Activated B cell treated with CpG ODN at 0.5 μM for 24 hours (primary cell): ENCODE measurements at regions not wholly inside any gene's neighbourhood (a gene's known extent, or its start where the extent isn't known, plus 50 kb on each side); places are given as distances from the start of the nearest gene placed in this dataset.

Experiments used
- ATAC-seq: fragments of 200-7000 bp; cut with Tn5 transposase; one replicate; pipeline ENCODE4 v1.10.0; 2021; ENCODE audit warnings: low read depth, mild to moderate bottlenecking, moderate library complexity
- CTCF ChIA-PET: fragments of 350-600 bp; sonication (Branson Sonifier 250); formaldehyde crosslinking; loops from one replicate; lab custom pipeline; 2021; ENCODE audit warnings: antibody characterized with exemption; lab: Charles Lee
- POLR2A ChIA-PET: fragments of 350-600 bp; sonication (Branson Sonifier 250); formaldehyde crosslinking; loops from one replicate; lab custom pipeline; 2021; ENCODE audit warnings: antibody characterized with exemption; lab: Charles Lee
- DNase-seq: peaks from one replicate; pipeline ENCODE4 v3.0.0; 2022
- H3K27ac Mint-ChIP-seq: one replicate; pipeline ENCODE4 v1.8.0; 2020; ENCODE audit warnings: mixed read lengths
- H3K27me3 Mint-ChIP-seq: one replicate; pipeline ENCODE4 v1.8.0; 2021; ENCODE audit warnings: mixed read lengths
- H3K36me3 Mint-ChIP-seq: one replicate; pipeline ENCODE4 v1.8.0; 2021; ENCODE audit warnings: low read depth, mixed read lengths
- H3K4me1 Mint-ChIP-seq: one replicate; pipeline ENCODE4 v1.8.0; 2021; ENCODE audit warnings: mixed read lengths
- H3K4me3 Mint-ChIP-seq: one replicate; pipeline ENCODE4 v1.8.0; 2020; ENCODE audit warnings: mild to moderate bottlenecking, mixed read lengths
- H3K9me3 Mint-ChIP-seq: one replicate; pipeline ENCODE4 v1.8.0; 2020; ENCODE audit warnings: mixed read lengths
- CTCF ChIP-seq: fragments of 200-600 bp; IDR thresholded peaks from one replicate; pipeline ENCODE4 v1.8.0; 2022; ENCODE audit warnings: antibody characterized with exemption, mild to moderate bottlenecking
- intact Hi-C: fragments of 100-400 bp; cut with micrococcal nuclease; formaldehyde crosslinking; loops from one replicate; pipeline ENCODE4 v1.15.1; 2024

DNA sequence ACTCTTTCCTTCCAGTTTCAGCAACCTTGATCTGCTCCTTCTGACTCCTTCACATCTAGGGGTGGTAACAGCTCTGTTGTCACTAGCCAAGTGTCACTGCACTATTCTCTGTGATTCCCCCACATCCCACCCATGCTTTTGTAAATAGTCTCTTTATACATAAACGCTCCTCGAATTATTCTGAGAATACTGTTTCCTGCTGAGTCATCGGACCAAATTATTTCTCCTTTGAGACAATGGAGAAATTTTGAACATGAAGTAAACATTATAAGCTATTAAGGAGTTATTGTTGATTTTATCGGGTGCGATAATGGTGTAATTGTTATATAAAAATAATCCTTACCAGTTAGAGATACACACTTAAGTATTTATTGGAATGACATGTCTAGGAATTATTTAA is 245.1 kb upstream of the RPS6KA3 start:
- intact Hi-C loops = no loop called here
- POLR2A ChIA-PET = no interaction called here
- no peak overlapping the region for H3K27ac Mint-ChIP-seq
- H3K27me3 Mint-ChIP-seq = peaks cover 1% of the 10 kb centered on the region
- TF ChIP-seq CTCF = no peak
- ATAC-seq (no peak), DNase-seq (no peak)
- peaks cover 10% of the 10 kb centered on the region for H3K4me1 Mint-ChIP-seq
- CTCF ChIA-PET = no interaction called here
- H3K36me3 Mint-ChIP-seq = no peaks in the 10 kb centered on the region
- H3K4me3 Mint-ChIP-seq = no peak overlapping the region
- H3K9me3 Mint-ChIP-seq = no peaks in the 10 kb centered on the region

DNA sequence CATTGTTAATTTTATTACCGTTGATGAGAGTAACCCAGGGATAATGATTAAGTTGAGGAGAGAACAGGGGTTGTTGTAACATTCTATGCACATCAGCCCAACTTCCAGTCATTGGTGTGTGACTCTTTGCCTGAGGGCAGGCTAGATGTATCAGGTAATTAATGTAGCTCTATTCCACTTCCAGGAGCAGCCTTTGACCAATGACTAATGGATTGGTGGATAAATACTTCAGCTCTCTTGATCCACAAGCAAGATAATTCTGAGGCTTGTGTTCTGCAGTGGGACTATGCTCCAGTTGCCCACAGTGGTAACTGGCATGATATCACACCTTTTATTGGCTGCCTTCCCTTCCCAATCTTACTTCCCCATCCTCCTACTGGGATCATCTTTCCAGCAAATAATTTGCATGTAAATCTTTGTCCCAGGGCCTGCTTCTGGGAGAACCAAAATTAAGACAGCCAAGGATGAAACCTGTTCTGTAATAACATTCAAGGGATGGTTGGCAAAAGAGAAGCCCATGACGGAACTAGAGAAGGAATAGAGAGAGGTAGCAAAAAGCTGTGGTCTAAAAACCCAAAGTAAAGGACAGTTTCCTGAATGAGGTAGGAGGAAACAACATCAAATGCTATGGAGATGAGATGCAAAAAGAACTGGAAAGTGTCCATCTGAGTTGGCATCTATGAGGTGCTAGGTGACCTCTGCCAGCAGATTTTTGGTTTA is 241.4 kb upstream of the RPS6KA3 start:
- H3K4me3 Mint-ChIP-seq = no peak overlapping the region
- TF ChIP-seq CTCF = no peak
- H3K27me3 Mint-ChIP-seq = peaks cover 1% of the 10 kb centered on the region
- no peaks in the 10 kb centered on the region for H3K9me3 Mint-ChIP-seq
- ChIA-PET POLR2A (no interaction called here), CTCF (no interaction called here)
- intact Hi-C loops = no loop called here
- DNase-seq (no peak), ATAC-seq (no peak)
- no peaks in the 10 kb centered on the region for H3K36me3 Mint-ChIP-seq
- H3K27ac Mint-ChIP-seq = no peak overlapping the region
- H3K4me1 Mint-ChIP-seq = no peaks in the 10 kb centered on the region

DNA sequence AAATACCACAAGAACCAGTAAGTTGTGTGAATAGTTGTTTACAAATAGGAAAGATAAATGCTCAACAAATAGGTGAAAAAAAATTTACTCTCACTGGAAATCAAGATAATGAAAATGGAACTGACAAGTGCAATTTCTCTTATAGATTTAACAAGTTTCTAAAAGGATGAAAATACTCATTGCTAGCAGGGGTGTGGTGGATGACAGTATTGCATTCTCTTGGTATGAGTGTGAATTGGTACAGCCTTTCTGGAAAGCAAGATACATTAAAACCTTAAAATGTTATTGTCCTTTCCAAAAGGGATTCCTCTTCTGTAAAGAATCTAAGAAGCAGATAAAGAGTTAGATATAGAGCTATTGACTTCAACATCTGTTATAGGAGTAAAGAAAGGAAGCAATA is 240.0 kb upstream of the RPS6KA3 start:
- H3K27me3 Mint-ChIP-seq = peaks cover 1% of the 10 kb centered on the region
- H3K36me3 Mint-ChIP-seq = no peaks in the 10 kb centered on the region
- no peak for ATAC-seq

DNA sequence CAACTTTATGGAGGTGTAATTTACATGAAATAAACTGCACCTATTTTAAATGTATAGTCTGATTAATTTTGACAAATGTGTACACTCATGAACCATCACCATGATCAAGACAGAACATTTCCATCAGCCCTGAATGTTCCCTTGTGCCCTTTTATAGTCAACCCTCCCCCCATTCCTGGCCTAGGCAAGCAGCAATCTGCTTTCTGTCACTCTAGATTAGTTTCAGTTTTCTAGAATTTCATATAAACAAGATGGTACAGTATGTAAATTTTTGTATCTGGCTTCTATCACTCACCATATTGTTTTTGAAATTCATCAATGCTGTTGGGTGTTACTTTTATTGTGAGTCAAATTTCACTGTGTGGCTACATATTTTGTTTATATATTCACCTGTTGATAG is 234.2 kb upstream of the RPS6KA3 start:
- Mint-ChIP-seq H3K9me3 (no peaks in the 10 kb centered on the region), H3K27me3 (peaks cover 3% of the 10 kb centered on the region), H3K4me1 (no peaks in the 10 kb centered on the region), H3K27ac (no peak overlapping the region), H3K4me3 (no peak overlapping the region), H3K36me3 (no peaks in the 10 kb centered on the region)
- intact Hi-C loops = no loop called here
- DNase-seq (no peak), ATAC-seq (no peak)
- POLR2A ChIA-PET = no interaction called here
- TF ChIP-seq CTCF = no peak
- CTCF ChIA-PET = no interaction called here

More for the DNA sequence above, 240.0 kb upstream of the RPS6KA3 start:
- no peak overlapping the region for H3K27ac Mint-ChIP-seq
- no peaks in the 10 kb centered on the region for H3K4me1 Mint-ChIP-seq
- ChIA-PET POLR2A (no interaction called here), CTCF (no interaction called here)
- DNase-seq = no peak
- intact Hi-C loops = no loop called here
- no peak overlapping the region for H3K4me3 Mint-ChIP-seq
- no peak for TF ChIP-seq CTCF
- no peaks in the 10 kb centered on the region for H3K9me3 Mint-ChIP-seq

- Mint-ChIP-seq H3K4me1 (no peaks in the 10 kb centered on the region), H3K4me3 (no peak overlapping the region), H3K36me3 (no peaks in the 10 kb centered on the region), H3K9me3 (no peaks in the 10 kb centered on the region), H3K27ac (no peak overlapping the region), H3K27me3 (peaks cover 3% of the 10 kb centered on the region)
- ChIA-PET POLR2A (no interaction called here), CTCF (no interaction called here)
- no peak for TF ChIP-seq CTCF
- no peak for DNase-seq
- no peak for ATAC-seq
- intact Hi-C loops = no loop called here
Measured at GRCh38 chrX:20500171-20500865, 233.6 kb upstream of the RPS6KA3 start.
